ENCODE measurements at regions not wholly inside any gene's neighbourhood (a gene's known extent, or its start where the extent isn't known, plus 50 kb on each side); places are given as distances from the start of the nearest gene placed in this dataset.

DNA sequence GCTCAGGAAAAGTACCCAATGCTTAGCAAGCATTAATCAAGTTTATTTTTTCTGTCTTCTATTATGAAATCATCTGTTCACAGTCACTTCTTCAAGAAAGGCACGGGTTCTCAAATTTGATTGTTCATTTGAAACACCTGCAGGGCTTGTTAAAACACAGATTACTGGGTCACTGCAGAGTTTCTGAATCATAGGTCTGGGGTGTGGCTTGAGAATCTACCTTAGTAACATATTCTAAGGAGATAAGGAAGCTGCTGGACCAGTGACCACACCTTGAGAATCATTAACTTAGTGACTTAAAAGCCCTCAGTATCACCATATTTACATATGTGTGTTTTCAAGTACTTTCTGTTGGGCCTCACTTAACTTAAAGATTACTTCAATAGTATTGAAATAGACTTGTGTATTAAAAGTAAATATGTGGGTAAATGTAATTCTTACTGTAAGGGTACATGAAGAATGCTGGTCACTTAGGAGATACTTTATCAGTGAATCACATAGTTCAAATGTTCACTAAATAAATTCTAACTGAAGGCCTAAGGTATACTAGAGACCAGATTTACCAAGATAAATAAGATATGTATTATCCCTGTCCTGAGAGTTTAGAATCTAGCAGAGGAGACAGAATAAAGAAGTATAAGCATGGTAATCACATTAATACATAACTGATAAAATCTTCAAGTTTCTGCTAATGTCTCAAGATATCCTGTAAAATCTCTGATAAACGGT is 1342.1 kb upstream of the C9orf72 start:
- H3K9me3 ChIP-seq (ENCODE audit: control insufficient read depth, insufficient read depth, low read length): peaks cover 7% of the 10 kb centered on the region; the same call in 1 of the 2 replicates
- H3K9ac ChIP-seq (ENCODE audit: low read depth, low read length): no peak overlapping the region
- no peaks in the 10 kb centered on the region for H3K36me3 ChIP-seq (ENCODE audit: insufficient read depth, low read length)
- 0 out of 2 replicates have a peak, but pooled peaks cover 4% of the 10 kb centered on the region for H3K4me1 ChIP-seq (ENCODE audit: insufficient read depth, low read length)

DNA sequence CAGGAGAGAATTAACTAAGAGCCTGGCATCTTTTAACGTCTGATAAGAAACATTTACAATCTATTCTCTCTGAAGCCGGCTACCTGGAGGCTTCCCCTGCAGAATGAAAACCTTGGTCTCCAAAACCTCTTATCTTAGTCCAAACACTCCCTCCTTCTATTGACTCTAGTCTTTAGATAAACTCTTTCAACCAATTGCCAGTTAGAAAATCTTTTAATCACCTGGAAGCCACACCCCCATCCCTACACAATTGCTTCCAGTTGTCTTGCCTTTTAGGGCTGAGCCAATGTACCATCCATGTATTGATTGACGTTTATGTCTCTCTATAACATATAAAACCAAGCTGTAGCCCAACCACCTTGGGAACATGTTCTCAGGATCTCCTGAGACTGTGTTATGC is 1343.1 kb upstream of the C9orf72 start:
- Histone ChIP-seq H3K9ac (ENCODE audit: low read depth, low read length) (no peak overlapping the region), H3K36me3 (ENCODE audit: insufficient read depth, low read length) (no peaks in the 10 kb centered on the region), H3K9me3 (ENCODE audit: control insufficient read depth, insufficient read depth, low read length) (peaks cover 6% of the 10 kb centered on the region; the same call in 1 of the 2 replicates), H3K4me1 (ENCODE audit: insufficient read depth, low read length) (0 out of 2 replicates have a peak, but pooled peaks cover 4% of the 10 kb centered on the region)

DNA sequence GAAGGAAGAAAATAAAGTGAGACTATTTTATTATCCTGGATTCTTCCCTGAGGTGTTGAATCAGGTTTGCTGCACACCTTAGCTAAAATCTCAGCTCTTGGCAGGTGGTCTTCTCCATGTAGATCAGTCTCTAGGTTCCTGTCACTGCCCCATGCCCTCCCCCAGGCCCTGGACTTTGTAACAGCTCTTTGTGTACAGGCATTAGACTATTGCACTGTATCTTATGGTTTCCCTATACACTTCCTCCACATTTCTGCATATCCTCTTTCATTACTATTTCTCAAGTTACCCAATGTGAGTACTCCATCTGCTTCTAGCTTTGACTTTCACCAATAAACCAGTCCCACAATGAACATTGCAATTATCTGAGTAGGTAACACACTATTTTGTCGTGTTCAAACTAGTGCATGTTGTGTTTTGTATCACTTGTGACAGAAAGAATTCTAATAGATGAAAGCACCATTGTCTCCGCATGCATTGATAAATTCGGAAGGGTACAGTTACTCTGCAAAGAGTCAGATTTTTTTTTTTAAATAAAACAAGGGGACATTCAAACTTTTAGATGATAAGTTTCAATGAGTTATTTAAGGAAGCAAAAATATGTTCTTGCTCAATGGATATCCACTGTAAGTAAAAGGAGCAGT is 1348.7 kb upstream of the C9orf72 start:
- Histone ChIP-seq H3K9me3 (ENCODE audit: control insufficient read depth, insufficient read depth, low read length) (peaks cover 6% of the 10 kb centered on the region; the same call in 1 of the 2 replicates), H3K9ac (ENCODE audit: low read depth, low read length) (no peak overlapping the region), H3K4me1 (ENCODE audit: insufficient read depth, low read length) (peaks cover 28% of the 10 kb centered on the region), H3K36me3 (ENCODE audit: insufficient read depth, low read length) (no peaks in the 10 kb centered on the region)

DNA sequence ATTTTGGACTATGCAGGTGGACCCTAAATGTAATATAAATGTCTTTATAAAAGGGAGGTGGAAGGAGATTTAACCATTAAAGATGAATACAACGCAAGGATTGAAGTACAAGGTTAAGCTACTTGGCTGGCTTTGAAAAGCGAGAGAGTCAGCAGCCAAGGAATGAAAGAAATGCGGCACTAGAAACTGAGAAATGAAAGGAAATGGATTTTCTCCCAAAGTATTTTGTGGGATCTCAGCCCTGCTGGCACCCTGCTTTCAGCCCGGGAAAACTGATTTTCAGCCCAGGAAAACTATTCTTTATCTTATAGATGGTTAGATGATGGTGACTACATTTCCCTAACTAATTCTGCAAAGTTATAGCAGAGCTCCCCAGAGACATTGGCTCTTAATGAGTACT is 1349.6 kb upstream of the C9orf72 start:
- Histone ChIP-seq H3K9ac (ENCODE audit: low read depth, low read length) (no peak overlapping the region), H3K4me1 (ENCODE audit: insufficient read depth, low read length) (peaks cover 35% of the 10 kb centered on the region), H3K9me3 (ENCODE audit: control insufficient read depth, insufficient read depth, low read length) (peaks cover 5% of the 10 kb centered on the region; the same call in 1 of the 2 replicates), H3K36me3 (ENCODE audit: insufficient read depth, low read length) (no peaks in the 10 kb centered on the region)

DNA sequence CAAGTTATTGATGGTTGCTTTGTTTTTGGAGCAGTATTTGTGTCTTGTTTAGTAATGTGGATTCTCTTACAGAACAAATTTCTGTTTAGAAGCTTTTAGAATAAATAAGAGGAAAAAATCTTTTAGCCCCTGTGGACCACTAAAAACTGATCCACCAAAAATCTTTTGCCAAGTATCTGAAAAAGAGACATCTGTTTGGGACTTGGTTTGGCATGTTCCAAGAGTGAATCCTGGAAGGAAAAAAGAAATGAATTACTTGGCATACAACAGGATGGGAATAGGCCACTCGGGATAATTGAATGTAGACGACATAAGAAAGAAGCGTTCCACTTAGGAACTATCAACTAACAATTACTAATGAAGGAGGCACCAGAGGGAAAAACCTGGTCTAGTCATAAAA is 1350.1 kb upstream of the C9orf72 start:
- Histone ChIP-seq H3K9ac (ENCODE audit: low read depth, low read length) (no peak overlapping the region), H3K4me1 (ENCODE audit: insufficient read depth, low read length) (peaks cover 40% of the 10 kb centered on the region), H3K9me3 (ENCODE audit: control insufficient read depth, insufficient read depth, low read length) (peaks cover under 1% of the 10 kb centered on the region; the same call in 1 of the 2 replicates)

DNA sequence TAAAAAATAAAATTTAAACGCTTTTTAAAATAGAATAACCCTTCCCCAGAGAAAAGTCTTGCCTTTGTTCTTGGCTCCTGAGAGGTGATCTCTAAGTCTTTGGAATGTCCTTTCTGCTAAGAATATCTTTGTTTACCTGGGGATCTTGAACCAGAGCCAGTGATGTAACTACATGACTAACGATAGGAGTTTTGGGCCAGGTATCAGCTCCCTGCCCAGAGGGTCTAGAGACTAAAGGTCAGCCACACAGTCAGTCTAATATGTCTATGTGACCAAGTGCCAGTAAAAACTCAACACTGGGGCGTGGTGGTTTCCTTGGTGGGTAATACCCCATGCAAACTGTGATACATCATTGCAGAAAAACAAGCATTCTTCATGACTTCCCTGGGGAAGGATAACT is 1351.9 kb upstream of the C9orf72 start:
- Histone ChIP-seq H3K4me1 (ENCODE audit: insufficient read depth, low read length) (peaks cover 56% of the 10 kb centered on the region), H3K9ac (ENCODE audit: low read depth, low read length) (no peak overlapping the region), H3K36me3 (ENCODE audit: insufficient read depth, low read length) (no peaks in the 10 kb centered on the region), H3K9me3 (ENCODE audit: control insufficient read depth, insufficient read depth, low read length) (no peaks in the 10 kb centered on the region)

More for the DNA sequence above, 1350.1 kb upstream of the C9orf72 start:
- no peaks in the 10 kb centered on the region for H3K36me3 ChIP-seq (ENCODE audit: insufficient read depth, low read length)

DNA sequence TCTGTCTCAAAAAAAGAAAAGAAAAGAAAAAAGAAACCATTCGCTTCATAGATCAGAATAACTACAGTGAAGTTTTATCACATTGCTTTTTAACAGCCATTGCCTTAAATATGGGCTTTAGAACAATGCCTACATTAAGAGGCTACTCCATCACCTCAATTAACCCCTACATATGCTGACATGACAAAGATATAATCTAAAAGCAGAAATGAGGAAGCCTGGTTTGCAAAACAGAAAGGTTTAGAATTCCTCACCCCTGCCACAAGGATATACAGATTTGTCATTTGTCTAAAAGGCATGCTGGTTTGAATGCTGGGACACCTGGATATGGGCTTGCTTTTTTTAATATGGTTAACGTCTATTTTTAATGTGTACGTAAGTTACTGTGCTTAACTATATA is 1353.0 kb upstream of the C9orf72 start:
- Histone ChIP-seq H3K9me3 (ENCODE audit: control insufficient read depth, insufficient read depth, low read length) (no peaks in the 10 kb centered on the region), H3K9ac (ENCODE audit: low read depth, low read length) (no peak overlapping the region), H3K36me3 (ENCODE audit: insufficient read depth, low read length) (no peaks in the 10 kb centered on the region), H3K4me1 (ENCODE audit: insufficient read depth, low read length) (peaks cover 57% of the 10 kb centered on the region)

DNA sequence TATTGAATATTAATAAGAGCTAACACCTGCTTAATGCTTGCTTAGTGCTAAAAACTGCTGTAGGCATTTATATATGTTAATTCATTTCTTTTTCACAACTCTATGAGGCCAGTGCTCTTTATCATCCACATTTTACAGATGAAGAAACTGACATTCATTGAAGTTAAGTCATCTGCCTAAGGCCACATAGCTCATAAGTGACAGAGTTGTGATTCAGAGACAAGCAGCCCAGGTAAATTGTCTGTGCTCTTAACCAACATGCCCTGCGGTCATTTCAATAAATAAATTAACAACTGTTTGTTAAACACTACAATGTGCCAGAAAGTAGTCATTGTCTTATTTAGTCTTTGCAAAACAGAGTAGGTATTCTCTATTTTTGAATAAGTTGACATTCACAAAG is 1354.4 kb upstream of the C9orf72 start:
- H3K9ac ChIP-seq (ENCODE audit: low read depth, low read length): no peak overlapping the region
- H3K36me3 ChIP-seq (ENCODE audit: insufficient read depth, low read length): no peaks in the 10 kb centered on the region
- peaks cover 53% of the 10 kb centered on the region for H3K4me1 ChIP-seq (ENCODE audit: insufficient read depth, low read length)
- H3K9me3 ChIP-seq (ENCODE audit: control insufficient read depth, insufficient read depth, low read length): no peaks in the 10 kb centered on the region

DNA sequence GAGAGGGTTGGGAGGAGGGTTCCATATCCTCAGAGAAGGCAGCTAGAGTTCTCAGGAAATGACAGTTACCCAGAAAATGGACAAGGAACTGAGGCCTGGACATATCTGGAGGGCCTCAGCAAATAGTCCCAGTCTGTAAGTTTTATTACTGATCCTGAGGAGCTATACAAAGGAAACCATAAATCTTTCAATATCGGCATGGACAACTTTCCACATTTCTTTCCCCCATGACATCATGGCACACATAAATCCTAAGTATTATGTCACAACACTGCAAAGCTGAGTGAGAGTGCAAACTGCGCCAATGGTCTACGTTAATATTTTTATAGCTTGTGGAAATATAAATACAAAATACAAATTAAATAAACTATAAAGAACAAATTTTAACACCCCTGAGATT is 1356.2 kb upstream of the C9orf72 start:
- H3K4me1 ChIP-seq (ENCODE audit: insufficient read depth, low read length): peaks cover 46% of the 10 kb centered on the region
- H3K9me3 ChIP-seq (ENCODE audit: control insufficient read depth, insufficient read depth, low read length): no peaks in the 10 kb centered on the region
- no peaks in the 10 kb centered on the region for H3K36me3 ChIP-seq (ENCODE audit: insufficient read depth, low read length)
- no peak overlapping the region for H3K9ac ChIP-seq (ENCODE audit: low read depth, low read length)

DNA sequence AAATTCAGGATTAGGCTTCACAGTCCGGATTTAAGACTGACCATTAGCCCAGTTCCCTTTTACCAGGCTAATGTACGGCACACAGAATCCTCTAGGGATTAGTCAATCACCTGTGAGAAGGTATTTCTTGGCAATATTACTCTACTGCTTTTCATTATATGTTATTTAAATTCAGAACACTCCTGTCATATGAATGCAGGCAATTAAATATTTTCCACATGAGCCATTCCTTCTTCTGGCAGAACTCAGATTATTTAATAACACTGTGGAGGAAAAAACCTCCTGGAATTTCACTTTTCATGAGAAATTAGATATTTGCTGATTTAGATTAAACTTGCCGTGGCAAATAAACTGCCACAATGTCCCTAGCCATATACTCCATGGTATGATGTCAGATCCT is 1357.5 kb upstream of the C9orf72 start:
- H3K9me3 ChIP-seq (ENCODE audit: control insufficient read depth, insufficient read depth, low read length): no peaks in the 10 kb centered on the region
- no peaks in the 10 kb centered on the region for H3K36me3 ChIP-seq (ENCODE audit: insufficient read depth, low read length)
- no peak overlapping the region for H3K9ac ChIP-seq (ENCODE audit: low read depth, low read length)
- peaks cover 41% of the 10 kb centered on the region for H3K4me1 ChIP-seq (ENCODE audit: insufficient read depth, low read length)

DNA sequence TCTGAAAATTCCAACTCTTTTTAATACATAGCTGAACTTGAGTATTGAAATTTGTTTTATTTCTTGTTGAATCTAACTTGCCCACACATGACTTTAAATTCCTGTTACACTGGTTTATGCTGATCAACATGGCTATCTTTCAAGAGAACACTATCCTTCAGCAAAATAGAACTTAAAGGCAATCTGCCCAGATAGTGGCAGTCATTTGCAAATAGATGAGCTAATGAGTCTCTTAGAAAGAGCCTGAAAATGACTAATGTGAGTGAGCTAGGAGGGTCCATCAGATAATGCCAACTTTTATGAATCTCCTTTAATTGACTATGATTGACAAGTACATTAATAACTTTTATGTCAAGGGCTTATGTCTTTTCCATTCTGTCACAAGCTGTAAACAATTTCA is 1360.8 kb upstream of the C9orf72 start:
- Histone ChIP-seq H3K9ac (ENCODE audit: low read depth, low read length) (no peak overlapping the region), H3K36me3 (ENCODE audit: insufficient read depth, low read length) (no peaks in the 10 kb centered on the region), H3K9me3 (ENCODE audit: control insufficient read depth, insufficient read depth, low read length) (no peaks in the 10 kb centered on the region), H3K4me1 (ENCODE audit: insufficient read depth, low read length) (peaks cover 14% of the 10 kb centered on the region)

DNA sequence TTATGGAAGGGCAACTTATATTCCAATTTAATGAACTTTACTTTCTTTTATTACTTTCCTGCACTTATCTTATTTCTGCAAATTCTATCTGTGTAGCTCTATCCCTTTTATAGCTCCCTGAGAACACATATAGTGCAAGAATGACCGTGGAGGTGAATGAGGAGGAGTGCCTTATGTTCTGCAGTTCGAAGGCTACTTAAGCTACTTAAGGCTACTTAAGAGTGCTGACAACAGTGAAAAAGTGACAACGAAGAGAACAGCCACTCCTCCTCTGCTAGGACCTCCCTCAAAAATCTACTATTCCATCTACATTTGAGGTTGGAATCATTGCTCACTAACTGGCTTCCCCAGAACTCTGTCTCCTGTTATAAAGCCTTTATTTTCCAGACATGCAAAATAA is 1365.7 kb upstream of the C9orf72 start:
- H3K9me3 ChIP-seq (ENCODE audit: control insufficient read depth, insufficient read depth, low read length): no peaks in the 10 kb centered on the region
- peaks cover 26% of the 10 kb centered on the region for H3K4me1 ChIP-seq (ENCODE audit: insufficient read depth, low read length)
- no peaks in the 10 kb centered on the region for H3K36me3 ChIP-seq (ENCODE audit: insufficient read depth, low read length)
- H3K9ac ChIP-seq (ENCODE audit: low read depth, low read length): no peak overlapping the region

DNA sequence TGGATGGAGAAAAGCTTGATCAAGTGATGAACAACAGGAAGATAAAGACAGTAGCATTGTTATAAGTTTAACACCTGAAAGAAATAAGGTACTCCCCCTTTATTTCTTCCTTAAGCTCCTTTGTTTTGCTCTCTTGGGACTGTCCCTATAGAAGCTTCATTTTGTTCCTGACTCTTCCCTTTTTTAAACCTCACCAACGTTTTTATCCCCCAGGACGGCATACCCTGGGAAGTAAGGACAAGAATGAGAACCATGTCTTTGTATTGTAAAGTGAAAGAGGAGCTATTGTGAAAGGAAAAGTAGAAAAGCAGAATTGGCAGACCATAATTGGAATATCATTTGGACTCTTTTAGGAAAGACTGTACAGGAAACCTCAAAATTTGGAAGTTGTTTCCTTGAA is 1368.6 kb upstream of the C9orf72 start:
- H3K9me3 ChIP-seq (ENCODE audit: control insufficient read depth, insufficient read depth, low read length): no peaks in the 10 kb centered on the region
- H3K36me3 ChIP-seq (ENCODE audit: insufficient read depth, low read length): no peaks in the 10 kb centered on the region
- no peak overlapping the region for H3K9ac ChIP-seq (ENCODE audit: low read depth, low read length)
- H3K4me1 ChIP-seq (ENCODE audit: insufficient read depth, low read length): peaks cover 21% of the 10 kb centered on the region

DNA sequence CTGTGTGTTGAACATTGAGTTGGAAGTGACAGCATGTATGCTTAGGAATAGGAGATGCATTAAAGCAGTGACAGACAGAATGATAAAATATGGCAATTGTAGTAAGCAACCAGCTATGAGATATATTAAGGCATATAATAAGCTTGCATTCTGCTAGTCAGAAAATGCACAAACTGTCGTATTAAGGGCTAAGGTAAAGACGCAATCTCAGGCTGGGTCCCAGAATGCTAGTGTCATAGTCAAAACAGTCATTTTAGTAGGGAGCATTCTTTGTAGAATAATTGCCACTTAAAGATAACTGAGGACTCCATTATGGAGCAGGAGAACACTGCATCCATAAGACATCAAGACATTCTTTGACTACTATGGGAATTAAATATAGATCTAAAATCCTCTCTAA is 1369.7 kb upstream of the C9orf72 start:
- peaks cover 21% of the 10 kb centered on the region for H3K4me1 ChIP-seq (ENCODE audit: insufficient read depth, low read length)
- no peaks in the 10 kb centered on the region for H3K9me3 ChIP-seq (ENCODE audit: control insufficient read depth, insufficient read depth, low read length)
- H3K36me3 ChIP-seq (ENCODE audit: insufficient read depth, low read length): no peaks in the 10 kb centered on the region
- H3K9ac ChIP-seq (ENCODE audit: low read depth, low read length): no peak overlapping the region

DNA sequence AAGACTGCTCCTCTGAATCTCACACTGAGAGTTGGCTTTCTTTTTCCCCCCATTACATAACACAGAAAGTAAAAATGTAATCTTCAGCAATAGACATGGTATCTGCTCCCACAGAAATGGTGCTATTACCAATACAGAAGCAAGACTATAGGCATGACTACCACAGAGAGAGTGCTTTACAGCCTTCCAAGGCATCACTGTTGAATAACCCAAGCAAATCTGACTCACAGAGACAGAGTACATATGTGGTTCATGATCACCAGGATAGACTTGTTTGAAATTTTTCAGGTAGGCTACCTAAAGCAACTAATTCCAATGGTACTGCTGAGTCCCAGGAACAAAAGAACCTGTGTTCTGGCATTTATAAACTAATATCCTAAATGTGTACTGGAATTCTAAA is 1373.4 kb upstream of the C9orf72 start:
- H3K9ac ChIP-seq (ENCODE audit: low read depth, low read length): no peak overlapping the region
- no peaks in the 10 kb centered on the region for H3K9me3 ChIP-seq (ENCODE audit: control insufficient read depth, insufficient read depth, low read length)
- H3K36me3 ChIP-seq (ENCODE audit: insufficient read depth, low read length): no peaks in the 10 kb centered on the region
- peaks cover 12% of the 10 kb centered on the region for H3K4me1 ChIP-seq (ENCODE audit: insufficient read depth, low read length)
